Osteocyte (in vitro differentiated cells): ENCODE measurements at regions not wholly inside any gene's neighbourhood (a gene's known extent, or its start where the extent isn't known, plus 50 kb on each side); places are given as distances from the start of the nearest gene placed in this dataset.
A peak's percentile ranks its signal among the peaks of the same experiment; 100 is the strongest.

Experiments
- DNase-seq: peaks from one replicate; pipeline ENCODE4 v3.0.0; 2021; ENCODE audit warnings: mixed read lengths; ENCODE audit not compliant: unreplicated experiment; ENCODE audit errors: extremely low spot score
- H3K27ac Mint-ChIP-seq: one replicate; pipeline ENCODE4 v1.8.0; 2021; ENCODE audit warnings: mild to moderate bottlenecking, mixed read lengths; ENCODE audit not compliant: unreplicated experiment
- H3K27me3 Mint-ChIP-seq: one replicate; pipeline ENCODE4 v1.8.0; 2021; ENCODE audit warnings: mixed read lengths; ENCODE audit not compliant: unreplicated experiment
- H3K36me3 Mint-ChIP-seq: one replicate; pipeline ENCODE4 v1.8.0; 2021; ENCODE audit warnings: mixed read lengths; ENCODE audit not compliant: unreplicated experiment
- H3K4me1 Mint-ChIP-seq: one replicate; pipeline ENCODE4 v1.8.0; 2021; ENCODE audit warnings: mixed read lengths; ENCODE audit not compliant: unreplicated experiment
- H3K4me3 Mint-ChIP-seq: one replicate; pipeline ENCODE4 v1.8.0; 2021; ENCODE audit warnings: mild to moderate bottlenecking, moderate library complexity, mixed read lengths; ENCODE audit not compliant: unreplicated experiment
- H3K9me3 Mint-ChIP-seq: one replicate; pipeline ENCODE4 v1.8.0; 2021; ENCODE audit warnings: mixed read lengths; ENCODE audit not compliant: unreplicated experiment
- TF ChIP-seq, protein P1 (sequence below): fragments of 200-600 bp; sonication (generic); IDR thresholded peaks from 2 replicates; pipeline ENCODE4 v1.5.0; 2021; ENCODE audit warnings: antibody characterized with exemption, mild to moderate bottlenecking, moderate library complexity

DNA sequence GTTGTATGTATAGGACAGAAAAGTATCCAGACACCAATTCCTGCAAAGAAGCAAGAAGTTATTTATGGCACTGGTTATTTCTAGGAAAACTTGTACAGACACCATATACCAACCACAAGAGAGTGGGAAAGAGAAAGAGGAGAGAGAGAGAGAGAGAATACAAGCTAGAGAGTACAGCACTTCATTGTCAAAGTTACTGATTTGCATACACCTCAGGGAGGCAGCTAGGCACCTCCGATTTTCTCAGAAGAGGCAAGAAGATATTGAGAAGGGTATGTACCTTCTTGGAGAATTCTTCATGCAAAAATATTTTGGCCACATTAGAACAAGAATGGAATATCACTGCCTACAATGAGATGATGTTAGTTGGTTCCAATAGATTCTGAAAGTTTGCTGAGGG, 333.9 kb upstream of the PIK3C3 start:
- H3K9me3 Mint-ChIP-seq: no peaks in the 10 kb centered on the region
- DNase-seq: no peak
- H3K4me1 Mint-ChIP-seq: peaks cover 39% of the 10 kb centered on the region
- no peak overlapping the region for H3K4me3 Mint-ChIP-seq
- no peaks in the 10 kb centered on the region for H3K36me3 Mint-ChIP-seq
- H3K27me3 Mint-ChIP-seq: no peaks in the 10 kb centered on the region
- TF ChIP-seq, protein P1, sequence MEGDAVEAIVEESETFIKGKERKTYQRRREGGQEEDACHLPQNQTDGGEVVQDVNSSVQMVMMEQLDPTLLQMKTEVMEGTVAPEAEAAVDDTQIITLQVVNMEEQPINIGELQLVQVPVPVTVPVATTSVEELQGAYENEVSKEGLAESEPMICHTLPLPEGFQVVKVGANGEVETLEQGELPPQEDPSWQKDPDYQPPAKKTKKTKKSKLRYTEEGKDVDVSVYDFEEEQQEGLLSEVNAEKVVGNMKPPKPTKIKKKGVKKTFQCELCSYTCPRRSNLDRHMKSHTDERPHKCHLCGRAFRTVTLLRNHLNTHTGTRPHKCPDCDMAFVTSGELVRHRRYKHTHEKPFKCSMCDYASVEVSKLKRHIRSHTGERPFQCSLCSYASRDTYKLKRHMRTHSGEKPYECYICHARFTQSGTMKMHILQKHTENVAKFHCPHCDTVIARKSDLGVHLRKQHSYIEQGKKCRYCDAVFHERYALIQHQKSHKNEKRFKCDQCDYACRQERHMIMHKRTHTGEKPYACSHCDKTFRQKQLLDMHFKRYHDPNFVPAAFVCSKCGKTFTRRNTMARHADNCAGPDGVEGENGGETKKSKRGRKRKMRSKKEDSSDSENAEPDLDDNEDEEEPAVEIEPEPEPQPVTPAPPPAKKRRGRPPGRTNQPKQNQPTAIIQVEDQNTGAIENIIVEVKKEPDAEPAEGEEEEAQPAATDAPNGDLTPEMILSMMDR: no peak
- H3K27ac Mint-ChIP-seq: peak overlapping the region; percentile 72

DNA sequence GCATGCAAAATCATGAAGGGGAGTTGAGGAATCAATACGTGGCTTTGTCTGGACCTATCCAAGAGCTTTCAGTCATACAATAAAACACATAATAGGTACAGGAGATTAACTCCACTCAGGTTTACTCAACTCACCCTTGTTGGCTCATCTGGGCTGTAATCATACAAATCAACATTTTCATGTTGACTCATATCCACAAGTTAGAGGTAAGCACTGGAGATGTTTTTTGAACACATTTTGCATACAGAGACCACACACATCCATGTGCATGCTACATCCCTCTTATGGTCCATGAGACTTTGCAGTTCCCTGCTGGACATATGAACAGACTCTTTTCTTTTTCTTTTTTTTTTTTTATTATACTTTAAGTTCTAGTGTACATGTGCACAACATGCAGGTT, 336.9 kb upstream of the PIK3C3 start:
- TF ChIP-seq, protein P1: no peak
- H3K4me3 Mint-ChIP-seq: no peak overlapping the region
- peaks cover 24% of the 10 kb centered on the region for H3K4me1 Mint-ChIP-seq
- H3K27ac Mint-ChIP-seq: no peak overlapping the region
- H3K36me3 Mint-ChIP-seq: peaks cover 3% of the 10 kb centered on the region
- H3K27me3 Mint-ChIP-seq: no peaks in the 10 kb centered on the region
- DNase-seq: no peak
- no peaks in the 10 kb centered on the region for H3K9me3 Mint-ChIP-seq

DNA sequence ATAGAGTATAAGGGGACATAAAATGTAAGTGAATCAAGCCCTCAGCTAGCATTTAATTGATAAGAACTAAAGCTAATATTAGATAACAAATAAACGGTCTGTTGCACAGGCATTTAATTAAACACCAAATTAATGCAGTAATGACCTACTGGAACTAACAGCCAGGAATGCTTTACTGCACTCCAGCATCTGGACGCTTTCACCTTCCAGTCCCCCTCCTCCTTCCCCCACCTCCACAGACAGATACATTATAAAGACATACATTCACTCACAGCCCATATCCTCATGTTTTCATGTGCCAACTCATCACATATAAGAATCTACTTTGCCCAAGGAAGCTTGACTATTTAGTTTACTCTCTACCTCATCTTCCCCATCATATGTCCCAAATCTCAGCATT, 337.4 kb upstream of the PIK3C3 start:
- no peaks in the 10 kb centered on the region for H3K9me3 Mint-ChIP-seq
- peaks cover 3% of the 10 kb centered on the region for H3K36me3 Mint-ChIP-seq
- TF ChIP-seq, protein P1: no peak
- H3K27me3 Mint-ChIP-seq: no peaks in the 10 kb centered on the region
- no peak overlapping the region for H3K27ac Mint-ChIP-seq
- H3K4me3 Mint-ChIP-seq: no peak overlapping the region
- no peak for DNase-seq
- peaks cover 23% of the 10 kb centered on the region for H3K4me1 Mint-ChIP-seq

DNA sequence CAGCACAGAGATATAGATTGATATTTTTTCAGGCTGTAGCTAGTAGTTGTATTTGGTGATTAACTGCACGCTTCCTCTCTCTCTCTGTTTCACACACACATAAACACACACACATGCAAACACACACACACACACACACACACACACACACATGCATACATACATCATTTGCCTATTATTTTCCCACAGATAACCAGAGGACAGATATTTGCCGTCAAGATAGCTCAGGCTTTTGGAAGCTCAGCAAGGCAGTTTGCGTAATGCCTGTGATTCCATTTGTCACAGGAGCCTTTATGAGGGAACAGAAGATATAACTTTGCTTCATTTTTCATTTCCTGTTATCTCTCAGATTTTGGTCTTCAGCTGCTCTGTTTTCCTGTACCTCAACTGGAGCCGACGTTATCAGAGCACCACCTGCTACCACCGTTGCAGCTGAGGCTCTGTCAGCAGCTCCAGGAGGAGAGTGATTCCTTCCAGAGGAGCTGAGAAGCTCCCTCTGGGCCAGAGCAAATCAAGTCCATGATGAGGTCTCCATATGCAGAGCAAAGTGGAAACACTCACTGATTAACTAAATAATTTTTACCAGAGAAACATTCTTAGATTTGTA, 341.9 kb upstream of the PIK3C3 start:
- Mint-ChIP-seq H3K4me3 (no peak overlapping the region), H3K27me3 (no peaks in the 10 kb centered on the region), H3K4me1 (no peaks in the 10 kb centered on the region), H3K27ac (no peak overlapping the region), H3K36me3 (peaks cover 11% of the 10 kb centered on the region), H3K9me3 (peaks cover 9% of the 10 kb centered on the region)
- TF ChIP-seq, protein P1: no peak
- no peak for DNase-seq

DNA sequence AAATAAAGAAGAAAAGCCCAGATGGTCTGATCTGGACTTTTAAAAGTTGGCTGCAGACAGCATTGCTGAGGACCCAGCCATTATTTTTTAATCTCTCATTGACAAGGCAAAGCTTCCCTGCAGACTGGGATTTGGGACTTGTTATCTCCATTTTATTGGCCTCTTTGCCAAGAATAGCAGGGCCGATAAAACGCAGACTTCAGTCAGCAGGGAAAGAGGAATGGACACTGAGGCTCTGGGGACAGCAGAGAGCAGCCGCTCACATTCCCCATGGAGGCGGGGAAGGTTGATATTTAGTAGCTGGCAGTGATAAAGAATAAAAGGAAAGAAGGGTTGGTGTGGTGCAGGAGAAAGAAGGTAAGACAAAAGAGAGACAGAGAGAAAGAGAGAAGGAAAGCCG, 350.1 kb upstream of the PIK3C3 start:
- Mint-ChIP-seq H3K27ac (no peak overlapping the region), H3K36me3 (peaks cover 4% of the 10 kb centered on the region), H3K4me3 (no peak overlapping the region), H3K27me3 (no peaks in the 10 kb centered on the region), H3K4me1 (peaks cover 3% of the 10 kb centered on the region), H3K9me3 (peaks cover 9% of the 10 kb centered on the region)
- DNase-seq: no peak
- TF ChIP-seq, protein P1: no peak
